ENCODE measurements at regions not wholly inside any gene's neighbourhood (a gene's known extent, or its start where the extent isn't known, plus 50 kb on each side); places are given as distances from the start of the nearest gene placed in this dataset.

GRCh38 chr10:47078393-47079203 is 167.4 kb downstream of the PTPN20 start:
- TF ChIP-seq CTCF (IDR thresholded peaks at IDR 0.05; ENCODE audit: low read depth, low read length), result no peak
- no peak overlapping the region for H3K4me3 ChIP-seq (ENCODE audit: low read depth, low read length)

DNA sequence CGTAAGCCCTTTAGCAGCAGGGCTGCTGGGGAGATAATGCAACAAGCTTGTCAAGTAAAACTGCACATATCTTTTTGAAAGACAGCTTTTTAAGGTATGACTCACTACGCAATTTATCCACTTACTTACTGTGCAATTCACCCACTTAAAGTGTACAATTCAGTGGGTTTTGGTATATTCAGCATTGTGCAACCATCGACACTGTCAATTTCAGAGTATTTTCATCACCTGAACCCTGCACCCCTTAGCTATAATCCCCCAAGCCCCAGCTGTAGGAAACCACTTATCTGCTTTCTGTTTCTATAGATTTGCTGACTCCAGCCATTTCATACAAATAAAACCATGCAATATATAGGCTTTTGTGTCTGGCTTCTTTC is 168.0 kb downstream of the PTPN20 start:
- no peak overlapping the region for H3K4me3 ChIP-seq (ENCODE audit: low read depth, low read length)

GRCh38 chr10:47081264-47081663 is 170.0 kb downstream of the PTPN20 start:
- H3K4me3 ChIP-seq (ENCODE audit: low read depth, low read length), result no peak overlapping the region
- no peak for TF ChIP-seq CTCF (IDR thresholded peaks at IDR 0.05; ENCODE audit: low read depth, low read length)

More for the DNA sequence above, 168.0 kb downstream of the PTPN20 start:
- TF ChIP-seq CTCF (IDR thresholded peaks at IDR 0.05; ENCODE audit: low read depth, low read length), result no peak

- H3K4me3 ChIP-seq (ENCODE audit: low read depth, low read length), result no peak overlapping the region
- TF ChIP-seq CTCF (IDR thresholded peaks at IDR 0.05; ENCODE audit: low read depth, low read length), result no peak
Observed at GRCh38 chr10:47082055-47082784, 171.0 kb downstream of the PTPN20 start.

DNA sequence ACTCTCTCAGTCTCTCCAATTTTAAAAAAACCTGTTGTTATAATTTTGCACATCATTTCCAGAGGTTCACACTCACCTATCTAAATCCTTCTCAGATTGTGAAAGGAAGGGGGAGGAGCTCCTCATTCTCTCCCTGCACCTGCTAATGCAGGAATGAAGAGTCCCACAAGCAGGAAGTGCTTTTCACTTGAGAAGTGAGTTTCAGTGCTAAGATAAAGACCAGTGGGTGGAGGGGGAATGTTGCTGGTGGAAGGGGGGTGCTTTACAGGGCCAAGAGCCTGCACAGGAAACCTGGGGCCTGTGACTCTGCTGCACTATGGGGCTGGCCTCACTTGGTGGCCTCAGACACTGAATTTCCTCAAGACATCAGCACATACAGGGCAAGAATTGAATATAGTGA is 176.4 kb downstream of the PTPN20 start:
- TF ChIP-seq CTCF (IDR thresholded peaks at IDR 0.05; ENCODE audit: low read depth, low read length), result no peak
- no peak overlapping the region for H3K4me3 ChIP-seq (ENCODE audit: low read depth, low read length)

DNA sequence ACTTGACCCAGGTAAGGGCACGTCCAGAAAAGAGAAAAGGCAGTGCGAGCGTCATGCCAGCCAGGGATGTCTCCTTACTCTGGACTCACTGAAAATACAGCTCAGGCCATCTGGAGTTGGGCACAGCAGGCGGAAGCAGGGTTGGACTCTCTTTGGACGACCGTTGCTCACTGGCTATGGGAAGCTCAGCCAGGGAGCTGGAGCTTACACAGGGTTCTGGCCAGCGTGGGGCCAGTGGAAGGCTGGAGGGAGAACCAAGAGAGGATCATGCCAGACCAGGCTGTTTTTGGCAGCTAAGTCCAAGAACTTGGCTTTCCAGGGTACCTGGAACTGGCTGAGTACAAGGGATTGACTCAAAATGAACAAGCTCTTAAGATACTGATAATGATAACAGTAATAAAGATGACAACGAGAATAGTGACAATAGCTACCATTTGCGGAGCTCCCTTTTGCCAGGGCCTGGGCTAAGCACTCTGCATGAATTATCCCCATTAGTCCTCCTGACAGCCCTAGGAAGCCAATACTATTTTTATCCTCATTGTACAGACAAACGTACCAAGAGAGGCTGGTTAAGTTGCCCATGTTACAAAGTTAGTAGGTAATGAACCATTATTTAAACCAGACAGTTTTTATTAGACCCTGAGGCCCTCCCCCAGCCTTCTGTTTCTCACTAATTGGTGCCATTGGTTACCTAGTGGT is 177.6 kb downstream of the PTPN20 start:
- TF ChIP-seq CTCF (IDR thresholded peaks at IDR 0.05; ENCODE audit: low read depth, low read length), result no peak
- H3K4me3 ChIP-seq (ENCODE audit: low read depth, low read length), result no peak overlapping the region

All from WI38 (cell line).